H1 (cell line): ENCODE measurements at regions not wholly inside any gene's neighbourhood (a gene's known extent, or its start where the extent isn't known, plus 50 kb on each side); places are given as distances from the start of the nearest gene placed in this dataset.

Source experiments
- CTCF ChIA-PET: fragments of 300-600 bp; sonication (Branson Sonifier 250); formaldehyde crosslinking; loops from one replicate; lab custom pipeline; 2021; ENCODE audit not compliant: partially characterized antibody; lab: Charles Lee
- POLR2A ChIA-PET: fragments of 300-600 bp; sonication (Branson Sonifier 250); formaldehyde crosslinking; loops from one replicate; lab custom pipeline; 2021; ENCODE audit warnings: inconsistent platforms; ENCODE audit not compliant: partially characterized antibody; lab: Charles Lee
- DNase-seq, 2 experiments: peaks; one replicate each; pipeline versions ENCODE4 v3.0.0 to v3.0.0-alpha.2; 2010 to 2022; ENCODE audit warnings: low spot score in 2 of 2, low read depth in 1 of 2, mixed read lengths in 1 of 2
- FAIRE-seq: peaks from 2 replicates; lab custom pipeline; 2011; peaks lifted over from hg19 to GRCh38; lab: Jason Lieb, UNC
- H2AFZ ChIP-seq: 2 replicates; pipeline ENCODE4 v1.8.1; 2012; ENCODE audit warnings: low read length, inconsistent platforms
- H2AK5ac ChIP-seq: 2 replicates; pipeline ENCODE4 v1.6.1; 2013; ENCODE audit warnings: low read depth, low read length
- H2BK120ac ChIP-seq: replicated peaks from 2 replicates; pipeline ENCODE3; 2013; ENCODE audit warnings: low read depth, low read length, inconsistent platforms
- H2BK12ac ChIP-seq: 2 replicates; pipeline ENCODE4 v1.6.1; 2013; ENCODE audit warnings: low read depth, low read length
- H2BK15ac ChIP-seq: 2 replicates; pipeline ENCODE4 v1.6.1; 2013; ENCODE audit warnings: low read length
- H2BK20ac ChIP-seq: 2 replicates; pipeline ENCODE4 v1.6.1; 2013; ENCODE audit warnings: low read length
- H2BK5ac ChIP-seq: 2 replicates; pipeline ENCODE4 v1.6.1; 2013; ENCODE audit warnings: low read depth, low read length
- H3K14ac ChIP-seq: 2 replicates; pipeline ENCODE4 v1.6.1; 2013; ENCODE audit warnings: inconsistent platforms; ENCODE audit not compliant: insufficient read length
- H3K18ac ChIP-seq: 2 replicates; pipeline ENCODE4 v1.6.1; 2013; ENCODE audit warnings: low read length; ENCODE audit errors: extremely low read depth
- H3K23ac ChIP-seq: 2 replicates; pipeline ENCODE4 v1.6.1; 2013; ENCODE audit warnings: inconsistent platforms; ENCODE audit not compliant: insufficient read length
- H3K23me2 ChIP-seq: 2 replicates; pipeline ENCODE4 v1.6.1; 2013; ENCODE audit warnings: low read depth, low read length
- H3K27ac ChIP-seq: 2 replicates; pipeline ENCODE4 v1.6.1; 2011; ENCODE audit warnings: low read depth, low read length, inconsistent platforms
- H3K27me3 ChIP-seq, 4 experiments: replicated peaks in 1 of 4; 1 replicate in 1 of 4; 2 replicates in 3 of 4; pipeline versions ENCODE4 v1.6.1 to v1.8.1; 2011 to 2013; ENCODE audit warnings: low read length in 3 of 4, mild to moderate bottlenecking in 3 of 4, inconsistent platforms in 2 of 4, mixed read lengths in 2 of 4, moderate library complexity in 1 of 4; ENCODE audit not compliant: control insufficient read depth in 3 of 4, insufficient read depth in 3 of 4; ENCODE audit errors: extremely low read depth in 1 of 4
- H3K36me3 ChIP-seq, 4 experiments: 2 replicates each; pipeline versions ENCODE4 v1.6.1 to v1.8.1; 2011 to 2013; ENCODE audit warnings: mild to moderate bottlenecking in 4 of 4, low read length in 3 of 4, moderate library complexity in 2 of 4, control low read depth in 1 of 4, inconsistent platforms in 1 of 4; ENCODE audit not compliant: insufficient read depth in 4 of 4, control insufficient read depth in 2 of 4
- H3K4ac ChIP-seq: replicated peaks from 2 replicates; pipeline ENCODE3; 2013; ENCODE audit warnings: low read length, low read depth, mixed read lengths, inconsistent platforms; ENCODE audit not compliant: insufficient read length
- H3K4me1 ChIP-seq, 4 experiments: replicated peaks in 1 of 4; 1 replicate in 1 of 4; 2 replicates in 3 of 4; pipeline versions ENCODE4 v1.6.1 to v1.8.1; 2011 to 2013; ENCODE audit warnings: low read length in 3 of 4, inconsistent platforms in 2 of 4, mixed read lengths in 1 of 4; ENCODE audit not compliant: insufficient read depth in 4 of 4, control insufficient read depth in 3 of 4
- H3K4me2 ChIP-seq, 2 experiments: 2 replicates each; pipeline versions ENCODE4 v1.6.1 to v1.8.1; 2011 to 2013; ENCODE audit warnings: low read depth in 2 of 2, low read length in 2 of 2, control low read depth in 1 of 2, inconsistent platforms in 1 of 2, mild to moderate bottlenecking in 1 of 2; ENCODE audit not compliant: insufficient read depth in 1 of 2
- H3K4me3 ChIP-seq, 4 experiments: fragments of 200-600, 300-600 bp in 1 of 4; sonication (generic), shearing (Covaris generic), sonication (Bioruptor Twin) in 1 of 4; 2 replicates each; pipeline versions ENCODE4 v1.5.1 to v1.8.1; 2011 to 2016; ENCODE audit warnings: low read length in 4 of 4, low read depth in 3 of 4, control low read depth in 2 of 4, inconsistent platforms in 2 of 4, mild to moderate bottlenecking in 2 of 4, mixed read lengths in 1 of 4, moderate library complexity in 1 of 4; ENCODE audit not compliant: insufficient read depth in 2 of 4; ENCODE audit errors: extremely low read depth in 1 of 4
- H3K56ac ChIP-seq: replicated peaks from 2 replicates; pipeline ENCODE3; 2013; ENCODE audit warnings: low read depth, mild to moderate bottlenecking, mixed read lengths, low read length, inconsistent platforms; ENCODE audit not compliant: insufficient read length
- H3K79me1 ChIP-seq: 2 replicates; pipeline ENCODE4 v1.6.1; 2013; ENCODE audit warnings: low read depth, low read length, control low read depth
- H3K79me2 ChIP-seq, 2 experiments: 2 replicates each; pipeline versions ENCODE4 v1.6.1 to v1.8.1; 2012 to 2013; ENCODE audit warnings: low read length in 2 of 2, mild to moderate bottlenecking in 2 of 2, inconsistent platforms in 1 of 2; ENCODE audit not compliant: insufficient read depth in 2 of 2, control insufficient read depth in 1 of 2
- H3K9ac ChIP-seq, 4 experiments: replicated peaks in 1 of 4; 1 replicate in 1 of 4; 2 replicates in 3 of 4; pipeline versions ENCODE4 v1.6.1 to v1.8.1; 2011 to 2013; ENCODE audit warnings: low read depth in 3 of 4, low read length in 3 of 4, control low read depth in 2 of 4, mild to moderate bottlenecking in 2 of 4, moderate library complexity in 2 of 4, inconsistent platforms in 1 of 4; ENCODE audit errors: extremely low read depth in 1 of 4
- H3K9me3 ChIP-seq, 2 experiments: 2 replicates each; pipeline versions ENCODE4 v1.6.1 to v1.8.1; 2012 to 2013; ENCODE audit warnings: mild to moderate bottlenecking in 2 of 2, moderate library complexity in 2 of 2, control low read depth in 1 of 2, inconsistent platforms in 1 of 2, low read depth in 1 of 2, low read length in 1 of 2, mixed read lengths in 1 of 2; ENCODE audit not compliant: insufficient read depth in 2 of 2
- H4K20me1 ChIP-seq, 2 experiments: replicated peaks in 1 of 2; 2 replicates each; pipeline versions ENCODE3 to v1.8.1; 2011 to 2013; ENCODE audit warnings: inconsistent platforms in 2 of 2, low read length in 2 of 2, mild to moderate bottlenecking in 1 of 2; ENCODE audit not compliant: insufficient read depth in 2 of 2, control insufficient read depth in 1 of 2
- H4K5ac ChIP-seq: 2 replicates; pipeline ENCODE4 v1.6.1; 2013; ENCODE audit warnings: low read length, low read depth, mixed read lengths, inconsistent platforms; ENCODE audit not compliant: insufficient read length
- H4K8ac ChIP-seq: 2 replicates; pipeline ENCODE4 v1.8.0; 2013; ENCODE audit warnings: mild to moderate bottlenecking, moderate library complexity, low read length, inconsistent platforms; ENCODE audit not compliant: insufficient read depth; ENCODE audit errors: extremely low read depth
- H4K91ac ChIP-seq: replicated peaks from 2 replicates; pipeline ENCODE3; 2013; ENCODE audit warnings: low read length, mixed read lengths, inconsistent platforms; ENCODE audit not compliant: insufficient read length
- ASH2L ChIP-seq: fragments of 200-600, 300-600 bp; sonication (generic); IDR thresholded peaks from one replicate; pipeline ENCODE4 v1.7.1; 2017; ENCODE audit warnings: low read length
- BACH1 ChIP-seq: IDR thresholded peaks from 2 replicates; pipeline ENCODE4 v1.6.1; 2012; ENCODE audit warnings: low read length, improper control_type of control experiment
- CBX8 ChIP-seq: fragments of 300-800, 300-1000 bp; sonication (generic); IDR thresholded peaks from 2 replicates; pipeline ENCODE4 v1.7.1; 2016; ENCODE audit warnings: low read depth, low read length, borderline replicate concordance
- CEBPB ChIP-seq: IDR thresholded peaks from 2 replicates; pipeline ENCODE4 v1.6.1; 2012; ENCODE audit warnings: low read depth, low read length
- CHD1 ChIP-seq: IDR thresholded peaks from 2 replicates; pipeline ENCODE4 v1.6.1; 2012; ENCODE audit warnings: low read depth, low read length, improper control_type of control experiment
- EZH2 ChIP-seq: fragments of 200-600 bp; sonication (generic); IDR thresholded peaks from 2 replicates; pipeline ENCODE4 v1.7.1; 2012; ENCODE audit warnings: low read depth, mild to moderate bottlenecking, moderate library complexity, low read length, inconsistent platforms; ENCODE audit not compliant: severe bottlenecking
- GABPA ChIP-seq: IDR thresholded peaks from 2 replicates; pipeline ENCODE4 v1.6.1; 2011; ENCODE audit warnings: mild to moderate bottlenecking, low read length, moderate library complexity, borderline replicate concordance; ENCODE audit not compliant: insufficient read depth
- GTF2F1 ChIP-seq: IDR thresholded peaks from 2 replicates; pipeline ENCODE4 v1.6.1; 2012; ENCODE audit warnings: low read depth, low read length, improper control_type of control experiment, borderline replicate concordance
- JUN ChIP-seq: IDR thresholded peaks from 2 replicates; pipeline ENCODE4 v1.6.1; 2011; ENCODE audit warnings: low read depth, mild to moderate bottlenecking, improper control_type of control experiment, low read length
- JUND ChIP-seq: IDR thresholded peaks from 2 replicates; pipeline ENCODE4 v1.6.1; 2011; ENCODE audit warnings: mild to moderate bottlenecking, improper control_type of control experiment, low read length
- MAFK ChIP-seq: IDR thresholded peaks from 2 replicates; pipeline ENCODE4 v1.6.1; 2012; ENCODE audit warnings: low read depth, mild to moderate bottlenecking, improper control_type of control experiment, low read length
- NRF1 ChIP-seq: IDR thresholded peaks from 2 replicates; pipeline ENCODE4 v1.6.1; 2011; ENCODE audit warnings: mild to moderate bottlenecking, low read depth, low read length, improper control_type of control experiment
- PHF8 ChIP-seq: fragments of 200-600 bp; sonication (generic); conservative IDR thresholded peaks from 2 replicates; pipeline ENCODE4 v1.7.1; 2012; ENCODE audit warnings: low read depth, mild to moderate bottlenecking, inconsistent platforms, low read length, moderate library complexity
- POLR2AphosphoS5 ChIP-seq: IDR thresholded peaks from 2 replicates; pipeline ENCODE4 v1.6.1; 2011; ENCODE audit warnings: low read depth, low read length
- RBBP5 ChIP-seq: IDR thresholded peaks from 2 replicates; pipeline ENCODE4 v1.7.1; 2012; ENCODE audit warnings: low read depth, mild to moderate bottlenecking, inconsistent platforms, low read length, moderate library complexity, borderline replicate concordance
- SP2 ChIP-seq: IDR thresholded peaks from 2 replicates; pipeline ENCODE4 v1.6.1; 2012; ENCODE audit warnings: mild to moderate bottlenecking, low read length, inconsistent platforms
- WGBS, 2 experiments: shearing (Covaris generic) in 1 of 2; methylation state at CpG; one replicate each; pipeline versions ENCODE4 v1.1.6 to v1.1.7; 2013 to 2015; ENCODE audit warnings: low lambda C conversion rate in 2 of 2, mixed read lengths in 2 of 2, inconsistent platforms in 1 of 2, low coverage in 1 of 2, missing lambda C conversion rate in 1 of 2; ENCODE audit not compliant: insufficient replicate concordance in 2 of 2, insufficient coverage in 1 of 2, insufficient read length in 1 of 2; ENCODE audit errors: extremely low coverage in 1 of 2, missing lambda C conversion rate in 1 of 2; 5-methylcytosine and 5-hydroxymethylcytosine counted together
- TF ChIP-seq, protein P1 (sequence below): IDR thresholded peaks from 2 replicates; pipeline ENCODE4 v1.6.1; 2012; ENCODE audit warnings: inconsistent platforms

DNA sequence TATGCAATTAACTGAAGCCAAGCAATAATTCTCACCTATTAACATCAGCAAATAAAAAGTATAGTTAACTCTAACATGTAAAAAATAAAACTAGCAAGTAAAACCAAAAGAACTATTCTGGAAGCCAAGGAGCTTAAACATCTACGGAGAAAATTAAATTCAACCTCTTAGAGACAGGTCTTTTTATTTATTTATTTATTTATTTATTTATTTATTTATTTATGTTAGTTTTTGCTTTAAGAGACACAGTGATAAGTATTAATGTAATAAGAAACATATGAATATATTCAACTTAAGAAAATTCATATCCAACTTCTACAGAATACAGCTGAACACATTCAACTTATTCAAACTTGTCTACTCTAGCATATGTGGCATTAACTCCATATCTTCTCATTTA, 472.1 kb upstream of the IZUMO3 start:
- Histone ChIP-seq H3K14ac (no peak overlapping the region), H4K20me1 (no peaks in the 10 kb centered on the region), H3K4me1 (no peaks in the 10 kb centered on the region), H4K5ac (no peak overlapping the region), H3K79me2 (no peaks in the 10 kb centered on the region), H3K18ac (no peak overlapping the region), H3K27ac (no peak overlapping the region), H3K79me1 (no peaks in the 10 kb centered on the region), H4K8ac (no peak overlapping the region), H3K9me3 (no peaks in the 10 kb centered on the region), H2AFZ (no peak overlapping the region), H3K36me3 (no peaks in the 10 kb centered on the region), H2BK20ac (no peak overlapping the region), H2BK5ac (no peak overlapping the region), H3K9ac (no peak overlapping the region), H4K91ac (no peak overlapping the region), H2BK120ac (no peak overlapping the region), H3K4me3 (no peak overlapping the region), H2BK12ac (no peak overlapping the region), H3K4ac (no peak overlapping the region), H3K4me2 (no peak overlapping the region), H2AK5ac (no peak overlapping the region), H2BK15ac (no peak overlapping the region), H3K27me3 (no peaks in the 10 kb centered on the region), H3K23me2 (no peaks in the 10 kb centered on the region), H3K56ac (no peak overlapping the region), H3K23ac (no peak overlapping the region)
- 87% methylated on average over 1 of the region's 1 CpG; no CpG with 5 or more reads in 1 of the 2 experiments for WGBS, 2 experiments
- CTCF ChIA-PET: interaction anchor here (2.2 kb wide), 1 partner anchor 15 kb away, joined by 8 read pairs; no protein-coding TSS in a partner anchor
- FAIRE-seq (no peak), DNase-seq (no peak)
- POLR2A ChIA-PET: no interaction called here
- TF ChIP-seq NRF1: no peak
- no peak for TF ChIP-seq CEBPB
- no peak for TF ChIP-seq RBBP5
- no peak for TF ChIP-seq JUN
- no peak for TF ChIP-seq CBX8
- TF ChIP-seq BACH1: no peak
- no peak for TF ChIP-seq ASH2L
- no peak for TF ChIP-seq EZH2
- no peak for TF ChIP-seq GABPA
- no peak for TF ChIP-seq CHD1
- TF ChIP-seq PHF8: no peak
- TF ChIP-seq, protein P1, sequence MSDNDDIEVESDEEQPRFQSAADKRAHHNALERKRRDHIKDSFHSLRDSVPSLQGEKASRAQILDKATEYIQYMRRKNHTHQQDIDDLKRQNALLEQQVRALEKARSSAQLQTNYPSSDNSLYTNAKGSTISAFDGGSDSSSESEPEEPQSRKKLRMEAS: no peak
- TF ChIP-seq GTF2F1: no peak
- no peak for TF ChIP-seq POLR2AphosphoS5
- TF ChIP-seq SP2: no peak
- no peak for TF ChIP-seq MAFK
- TF ChIP-seq JUND: no peak
